ENCODE measurements at regions not wholly inside any gene's neighbourhood (a gene's known extent, or its start where the extent isn't known, plus 50 kb on each side); places are given as distances from the start of the nearest gene placed in this dataset.

DNA sequence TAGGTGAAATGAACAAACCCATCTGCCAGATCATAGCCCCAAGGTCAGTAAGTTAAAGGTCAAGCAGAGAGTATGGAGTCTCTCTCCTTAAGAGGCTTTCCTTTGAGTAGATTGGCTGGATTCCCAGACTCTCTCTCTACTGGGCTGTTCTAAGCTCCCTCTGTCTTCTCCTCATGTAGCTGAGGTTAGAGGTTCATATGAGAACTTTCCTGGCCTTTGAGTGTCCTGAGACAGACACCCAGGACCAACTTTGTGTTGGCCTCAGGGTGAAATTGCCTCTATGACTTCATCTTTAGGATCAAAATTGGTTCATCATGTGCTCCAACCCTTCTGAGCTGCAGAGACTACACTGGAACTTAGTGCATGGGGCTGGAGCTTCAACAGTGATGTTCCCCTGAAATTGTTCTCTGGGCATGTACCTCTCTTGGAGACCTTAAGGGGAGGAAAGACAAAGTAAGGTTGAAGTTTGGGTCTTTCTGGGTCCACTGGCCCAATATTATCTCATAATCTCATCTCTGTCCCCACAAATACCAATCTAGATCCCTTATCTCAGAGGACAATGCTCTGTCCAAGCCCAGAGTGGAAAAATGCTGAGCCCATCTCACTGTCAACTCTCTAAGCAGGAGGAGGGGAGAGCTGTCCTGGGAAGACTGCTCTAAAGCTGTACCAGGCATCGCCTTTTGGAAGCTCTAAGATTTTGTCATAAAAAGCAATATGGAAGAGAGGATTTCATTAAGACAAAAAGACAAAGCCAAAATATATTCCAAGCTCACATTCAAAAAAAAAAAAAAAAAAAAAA, 177.3 kb upstream of the ARL4C start:
- no peak for DNase-seq

DNA sequence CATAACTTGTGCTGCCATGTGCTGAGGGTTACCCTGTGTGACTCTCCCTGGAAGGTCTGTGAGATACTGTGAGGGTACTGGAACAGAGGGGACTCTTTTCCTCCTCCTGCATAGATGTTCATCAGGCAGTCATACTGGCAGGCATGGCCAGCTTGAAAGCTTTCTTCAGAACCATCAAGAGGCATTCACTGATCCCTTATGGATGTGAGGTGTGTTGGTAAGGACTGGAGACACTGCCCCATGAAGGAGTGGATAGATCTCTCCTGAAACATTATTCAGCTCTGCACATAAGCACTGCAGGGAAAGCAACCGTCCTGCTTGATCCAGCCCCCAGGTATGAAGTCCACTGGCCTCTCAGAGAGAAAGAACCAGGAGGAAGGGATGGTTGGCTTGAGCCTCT, 176.6 kb upstream of the ARL4C start:
- DNase-seq, result no peak

GRCh38 chr2:234672498-234673150, 175.7 kb upstream of the ARL4C start:
- DNase-seq, result no peak

- DNase-seq, result no peak
These were observed 174.8 kb upstream of the ARL4C start for GRCh38 chr2:234671716-234672115.

- no peak for DNase-seq
These were observed 174.3 kb upstream of the ARL4C start for GRCh38 chr2:234671231-234671630.

DNA sequence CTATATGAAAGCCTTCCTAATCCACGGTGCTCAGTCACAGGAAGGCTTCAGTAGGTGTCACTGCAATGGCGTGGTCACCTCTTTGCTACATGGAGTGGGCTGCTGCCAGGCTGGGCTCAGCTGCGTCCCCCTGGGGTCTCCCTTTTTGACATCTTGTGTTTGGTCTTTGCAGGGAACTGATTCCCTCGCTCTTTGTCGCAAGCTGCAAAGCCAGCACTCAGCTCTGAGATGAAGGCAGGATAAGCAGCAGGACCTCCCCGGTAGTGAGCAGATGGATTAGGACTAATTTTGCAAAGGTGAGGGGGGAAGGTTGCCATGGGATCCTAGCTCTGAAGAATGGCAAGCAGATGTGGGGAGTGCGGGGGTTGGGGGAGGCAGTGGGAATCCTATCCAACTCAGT, 173.9 kb upstream of the ARL4C start:
- DNase-seq, result no peak

DNA sequence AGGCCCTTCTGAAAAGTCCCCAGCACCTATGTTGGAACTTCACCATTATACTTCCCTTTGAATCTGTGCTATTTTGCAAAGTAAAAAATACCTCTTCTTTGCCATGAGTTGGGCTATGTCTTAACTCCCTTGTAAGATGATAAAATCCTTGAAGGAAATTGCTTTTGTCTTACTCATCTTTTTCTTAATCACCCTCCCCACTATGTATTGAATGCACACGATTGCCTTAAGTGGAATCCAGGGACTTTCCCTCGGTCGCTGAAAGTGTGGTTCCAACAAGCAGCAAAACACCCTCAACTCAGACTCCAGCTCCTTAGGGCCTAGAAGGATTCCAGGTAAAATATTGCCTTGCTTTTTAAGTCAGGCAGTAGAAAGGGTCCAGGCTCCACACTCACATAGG, 173.2 kb upstream of the ARL4C start:
- no peak for DNase-seq

- no peak for DNase-seq
These were observed 172.7 kb upstream of the ARL4C start for GRCh38 chr2:234669621-234670020.

- no peak for DNase-seq
These were observed 172.1 kb upstream of the ARL4C start for GRCh38 chr2:234669001-234669400.

GRCh38 chr2:234666911-234667310, 170.0 kb upstream of the ARL4C start:
- DNase-seq, result no peak

DNA sequence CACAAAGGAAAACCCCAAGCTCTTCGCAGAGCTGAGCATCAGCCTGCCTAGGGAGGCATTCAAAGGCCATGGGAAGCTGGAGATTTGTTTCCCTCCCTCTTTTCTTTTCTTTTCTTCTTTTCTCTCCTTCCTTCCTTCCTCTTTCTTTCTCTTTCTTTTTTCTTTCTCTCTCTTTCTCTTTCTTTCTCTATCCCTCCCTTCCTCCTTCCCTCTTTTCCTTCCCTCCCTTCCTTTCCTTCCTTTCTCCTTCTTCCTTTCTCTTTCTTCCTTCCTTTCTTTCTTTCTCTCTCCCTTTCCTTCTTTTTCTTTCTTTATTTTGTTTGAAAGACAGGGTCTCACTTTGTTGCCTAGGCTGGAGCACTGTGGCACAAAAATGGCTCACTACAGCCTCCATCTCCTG, 168.4 kb upstream of the ARL4C start:
- DNase-seq, result no peak

DNA sequence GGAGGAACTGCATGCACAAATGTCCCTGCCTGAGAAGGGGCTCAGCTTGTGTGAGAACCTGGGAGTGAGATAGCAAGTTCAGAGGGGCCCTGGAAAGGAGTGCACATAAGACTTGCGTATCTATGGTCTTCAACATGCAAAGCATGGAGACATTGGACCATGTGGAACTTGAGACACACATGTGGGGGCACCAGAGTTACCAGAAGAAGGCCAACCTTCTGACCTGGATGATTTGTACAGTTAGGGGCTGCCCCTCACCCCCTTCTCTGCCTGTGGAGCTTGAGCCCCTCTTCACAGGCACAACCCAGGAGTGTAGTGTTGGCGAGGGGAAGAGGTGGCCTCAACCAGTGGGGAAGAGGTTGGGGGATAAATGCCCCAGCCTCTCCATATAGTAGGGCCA, 165.0 kb upstream of the ARL4C start:
- DNase-seq, result no peak

DNA sequence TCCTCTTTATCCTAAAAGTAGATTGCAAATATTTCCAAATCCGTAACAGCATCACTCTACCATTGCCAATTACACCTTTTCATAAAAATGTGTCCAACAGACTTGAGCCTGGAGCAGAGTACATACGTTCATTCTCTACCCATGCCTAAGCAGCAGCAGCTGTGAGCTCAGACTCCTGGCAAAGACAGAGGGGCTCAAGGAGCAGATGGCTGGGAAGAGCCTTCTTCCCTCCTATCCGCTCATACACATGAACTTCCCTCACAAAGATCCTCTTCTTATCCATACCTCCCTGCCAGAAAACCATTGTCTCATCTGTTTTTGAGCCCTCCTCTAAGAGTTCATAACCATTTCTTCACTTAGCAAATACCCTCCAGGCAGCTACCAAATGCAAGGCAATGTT, 164.3 kb upstream of the ARL4C start:
- no peak for DNase-seq

DNA sequence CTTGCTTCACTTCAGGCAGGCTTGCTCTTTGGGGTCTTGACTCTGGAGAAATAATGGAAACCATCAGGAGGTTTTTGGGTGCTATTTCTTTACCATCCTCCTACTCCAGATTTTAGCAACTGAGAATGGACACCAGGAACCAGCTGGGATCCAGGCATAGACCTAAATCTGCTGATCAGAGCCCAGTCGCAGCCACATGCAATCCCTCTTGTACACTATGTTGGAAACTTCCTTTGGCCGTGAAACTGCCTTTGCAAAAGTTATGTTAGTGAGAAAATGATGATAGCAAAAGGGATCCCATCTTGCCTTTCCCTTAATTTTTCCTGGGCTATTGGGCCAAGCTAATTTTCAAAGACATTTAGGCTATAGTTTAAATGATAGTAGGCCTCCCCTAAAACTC, 158.8 kb upstream of the ARL4C start:
- no peak for DNase-seq

GRCh38 chr2:234650911-234651310, 154.0 kb upstream of the ARL4C start:
- DNase-seq, result no peak

GRCh38 chr2:234649951-234650350, 153.1 kb upstream of the ARL4C start:
- DNase-seq, result no peak

DNA sequence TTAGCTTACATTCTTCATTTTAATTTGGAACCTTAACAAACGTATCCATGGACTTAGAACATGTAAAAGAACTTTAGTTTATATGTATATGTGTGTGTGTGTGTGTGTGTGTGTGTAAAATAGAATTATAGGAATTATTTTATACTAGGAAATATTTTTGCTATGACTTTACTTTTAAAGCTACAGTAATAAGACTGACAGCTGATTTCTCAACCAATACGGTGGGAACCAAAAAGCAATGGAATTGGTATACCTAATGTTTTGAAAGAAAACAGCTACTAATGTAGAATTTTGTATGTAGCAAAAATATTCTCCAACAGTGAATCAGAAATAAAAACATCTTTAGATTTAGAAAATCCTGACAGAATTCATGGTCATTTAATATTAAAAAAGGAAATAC, 146.5 kb upstream of the ARL4C start:
- DNase-seq, result peak; percentile 14

DNA sequence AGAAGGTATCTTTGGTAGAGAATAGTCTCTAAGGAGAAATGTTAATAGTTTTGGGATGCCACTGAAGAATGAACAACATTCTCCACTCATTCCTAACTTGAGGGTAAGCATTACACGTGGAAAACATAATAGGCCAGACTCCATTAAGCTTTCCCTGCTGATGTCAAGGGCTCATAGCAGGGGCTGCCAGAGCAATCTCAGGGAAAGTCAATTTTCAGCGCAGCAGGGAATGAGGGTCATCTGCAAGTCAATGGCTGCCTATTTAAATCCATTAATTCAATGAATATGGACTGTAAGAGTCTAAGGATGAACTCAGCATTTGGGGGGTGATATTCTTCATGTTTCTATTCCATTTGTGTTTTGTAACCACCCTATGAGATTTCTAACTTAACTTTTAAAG, 144.2 kb upstream of the ARL4C start:
- DNase-seq, result no peak

GRCh38 chr2:234640657-234641056, 143.8 kb upstream of the ARL4C start:
- DNase-seq, result no peak

DNA sequence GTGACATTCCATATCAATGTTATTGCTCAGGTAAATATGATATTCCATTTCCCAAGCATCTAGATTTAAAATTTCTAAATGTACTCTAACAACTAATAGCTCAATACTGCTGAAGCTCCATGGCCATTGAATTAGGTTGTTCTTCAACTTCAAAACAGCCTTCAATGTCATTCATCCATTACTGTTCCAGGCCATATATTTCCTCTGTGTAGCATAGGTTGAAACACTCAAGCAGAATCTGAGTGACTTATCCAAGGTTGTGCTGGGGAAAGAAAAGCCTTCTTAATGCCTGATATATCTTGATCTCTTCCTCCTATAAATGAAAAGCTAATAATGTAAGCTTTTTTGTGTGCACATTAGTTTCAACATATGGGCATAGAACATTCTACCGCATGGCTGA, 142.1 kb upstream of the ARL4C start:
- DNase-seq, result peak; percentile 93

DNA sequence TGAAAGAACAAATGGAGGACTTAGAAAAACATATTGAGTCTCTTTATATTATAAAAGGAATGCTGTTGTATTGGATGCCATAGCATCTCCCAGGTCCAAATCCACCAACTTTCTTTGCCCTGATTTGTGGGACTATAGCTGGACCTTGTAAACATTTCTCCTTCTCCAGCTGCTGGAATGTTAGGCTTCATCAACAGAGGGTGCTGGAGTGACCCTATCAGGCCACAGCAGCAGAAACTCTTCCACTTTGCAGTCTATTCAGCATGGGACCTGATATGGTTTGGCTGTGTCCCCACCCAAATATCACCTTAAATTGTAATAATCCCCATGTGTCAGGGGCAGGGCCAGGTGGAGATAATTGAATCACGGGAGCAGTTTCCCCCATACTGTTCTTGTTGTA, 138.4 kb upstream of the ARL4C start:
- no peak for DNase-seq

GRCh38 chr2:234633581-234634230, 136.8 kb upstream of the ARL4C start:
- DNase-seq, result no peak

DNA sequence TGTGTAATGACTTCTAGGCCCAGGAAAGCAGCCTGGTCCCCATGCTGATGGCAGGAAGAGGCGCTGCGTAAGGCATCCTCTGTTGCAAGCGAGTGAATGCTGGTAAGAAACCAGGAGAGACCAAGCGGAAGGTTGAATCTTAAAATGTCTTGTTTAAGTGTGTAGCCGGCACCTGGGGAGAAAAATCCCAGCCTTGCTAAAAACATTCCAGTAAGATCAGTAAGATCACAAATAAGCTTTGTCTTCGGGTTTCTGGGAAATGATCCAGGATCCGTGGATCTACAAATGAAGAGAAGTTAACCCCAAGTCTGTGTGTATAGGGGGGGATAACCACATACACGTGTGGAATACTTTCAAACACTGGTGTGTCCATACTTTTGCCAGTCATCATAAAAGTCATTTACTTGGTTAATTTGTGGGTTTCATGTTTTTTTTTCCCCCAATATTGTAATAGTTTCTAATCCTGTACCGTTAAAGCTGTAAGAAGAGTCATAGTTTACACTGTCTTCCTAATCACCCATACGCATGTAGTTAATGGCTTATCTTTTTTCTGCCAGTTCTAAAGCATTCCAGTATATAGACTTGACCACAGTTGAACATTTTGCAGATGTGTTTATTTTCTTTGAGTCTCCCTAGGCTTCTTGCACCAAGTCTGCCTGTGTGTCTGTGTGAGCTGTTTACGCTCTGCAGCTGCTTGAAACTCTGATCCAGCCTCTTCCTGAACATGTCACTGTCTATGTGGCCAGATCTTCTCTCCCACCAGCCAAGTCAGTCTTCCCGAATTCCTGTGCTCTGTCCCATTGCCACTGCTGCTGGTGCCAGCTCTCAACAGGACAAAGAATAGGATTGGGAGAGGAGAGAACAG, 135.9 kb upstream of the ARL4C start:
- no peak for DNase-seq

Data from DMS79 treated with DMSO at 0.1 percent for 48 hours (cell line).